Peyer's patch (tissue), 4 donors: ENCODE measurements at regions not wholly inside any gene's neighbourhood (a gene's known extent, or its start where the extent isn't known, plus 50 kb on each side); places are given as distances from the start of the nearest gene placed in this dataset.

Experiments
- DNase-seq, 3 donors: peaks; one replicate each; pipeline ENCODE4 v3.0.0-alpha.2; 2017 to 2019
- H3K27ac ChIP-seq, 4 donors: fragments of 200-600 bp; sonication (generic); one replicate each; pipeline ENCODE4 v1.5.1; 2016 to 2019
- H3K27me3 ChIP-seq, 2 donors: fragments of 200-600 bp; sonication (generic); one replicate each; pipeline ENCODE4 v1.5.1; 2019
- H3K36me3 ChIP-seq, 3 donors: fragments of 200-600 bp; sonication (generic); one replicate each; pipeline ENCODE4 v1.5.1; 2016 to 2019
- H3K4me1 ChIP-seq, 4 donors: fragments of 200-600 bp; sonication (generic); one replicate each; pipeline ENCODE4 v1.5.1; 2016 to 2019
- H3K4me3 ChIP-seq, 4 donors: fragments of 200-600 bp; sonication (generic); 1 replicate in 3 of 4; 2 replicates in 1 of 4; pipeline ENCODE4 v1.5.1; 2016 to 2019; ENCODE audit warnings: mild to moderate bottlenecking in 1 of 4
- H3K9me3 ChIP-seq, 4 donors: fragments of 200-600 bp; sonication (generic); one replicate each; pipeline ENCODE4 v1.5.1; 2016 to 2019; ENCODE audit warnings: mild to moderate bottlenecking in 1 of 4
- CTCF ChIP-seq, 6 experiments: fragments of 450-650 bp in 4 of 6; fragments of 200-600 bp in 2 of 6; sonication (generic) in 1 of 6; IDR thresholded peaks; one replicate each; pipeline ENCODE4 v1.5.1; 2017 to 2019; ENCODE audit warnings: antibody characterized with exemption in 6 of 6, mild to moderate bottlenecking in 3 of 6, moderate library complexity in 1 of 6
- POLR2A ChIP-seq, 2 donors: fragments of 450-650 bp; IDR thresholded peaks; one replicate each; pipeline ENCODE4 v1.5.1; 2017; ENCODE audit warnings: antibody characterized with exemption in 2 of 2, mild to moderate bottlenecking in 2 of 2, moderate library complexity in 2 of 2

DNA sequence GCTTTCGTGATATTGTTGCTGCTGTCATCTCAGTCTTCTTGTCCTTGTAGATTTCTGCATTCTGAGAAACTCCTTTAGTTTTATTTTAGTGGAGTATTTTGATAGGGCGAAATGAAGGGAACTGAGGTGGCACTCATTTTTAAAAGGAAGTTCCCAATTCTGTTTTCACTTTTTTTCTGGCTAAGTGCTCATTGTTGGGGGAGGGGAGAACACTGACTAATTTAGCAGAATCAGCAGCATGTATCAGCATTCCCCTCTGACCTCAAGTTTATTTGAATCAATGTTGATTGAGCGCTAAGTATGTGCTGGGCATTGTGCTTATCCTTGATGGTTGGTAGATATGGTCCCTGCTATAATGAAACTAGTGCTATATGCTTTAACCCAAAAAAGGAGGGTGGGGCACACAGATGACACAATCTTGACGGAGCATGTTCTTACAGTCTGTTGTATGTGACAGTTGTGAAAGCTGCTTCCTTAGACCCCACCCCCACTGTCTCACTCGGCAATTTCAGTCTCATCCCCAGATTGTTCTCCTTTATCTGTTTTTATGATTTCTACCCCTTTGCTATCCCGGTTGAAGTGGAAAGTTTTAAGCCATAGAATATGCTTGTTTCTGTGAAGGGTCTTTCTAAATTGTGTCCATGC is 262.4 kb downstream of the SOX4 start:
- Histone ChIP-seq H3K27me3 (no peaks in the 10 kb centered on the region), H3K4me1 (no peaks in the 10 kb centered on the region), H3K4me3 (no peak overlapping the region), H3K36me3 (no peaks in the 10 kb centered on the region), H3K27ac (no peak overlapping the region), H3K9me3 (no peaks in the 10 kb centered on the region)
- no peak for TF ChIP-seq POLR2A (IDR thresholded peaks at IDR 0.05)
- no peak for TF ChIP-seq CTCF (IDR thresholded peaks at IDR 0.05)
- no peak for DNase-seq

DNA sequence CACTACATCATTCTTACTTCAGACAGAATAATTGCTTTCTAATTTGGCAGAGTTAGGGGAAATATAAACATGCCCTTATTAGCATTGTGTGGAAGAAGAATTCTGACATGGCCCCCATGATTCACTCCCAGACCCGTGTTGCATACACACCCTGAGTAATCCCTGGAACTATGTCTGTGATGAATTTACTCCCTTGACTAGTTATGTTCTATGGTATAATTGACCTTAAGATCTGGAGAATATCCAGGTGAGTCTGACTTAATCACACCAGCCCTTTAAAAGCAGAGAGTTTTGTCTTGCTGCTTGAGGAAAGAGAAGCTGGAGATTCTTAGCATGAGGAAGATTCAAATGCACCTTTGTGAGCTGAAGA is 262.9 kb downstream of the SOX4 start:
- no peaks in the 10 kb centered on the region for H3K27me3 ChIP-seq
- DNase-seq: no peak
- no peak overlapping the region for H3K4me3 ChIP-seq
- no peaks in the 10 kb centered on the region for H3K9me3 ChIP-seq
- no peak overlapping the region for H3K27ac ChIP-seq
- no peaks in the 10 kb centered on the region for H3K36me3 ChIP-seq
- TF ChIP-seq CTCF (IDR thresholded peaks at IDR 0.05) (no peak), POLR2A (IDR thresholded peaks at IDR 0.05) (no peak)
- no peaks in the 10 kb centered on the region for H3K4me1 ChIP-seq

- Histone ChIP-seq H3K27me3 (no peaks in the 10 kb centered on the region), H3K4me3 (no peak overlapping the region), H3K36me3 (no peaks in the 10 kb centered on the region), H3K4me1 (no peaks in the 10 kb centered on the region), H3K27ac (no peak overlapping the region), H3K9me3 (no peaks in the 10 kb centered on the region)
- no peak for DNase-seq
- TF ChIP-seq POLR2A (IDR thresholded peaks at IDR 0.05) (no peak), CTCF (IDR thresholded peaks at IDR 0.05) (no peak)
These were observed 263.3 kb downstream of the SOX4 start for GRCh38 chr6:21856844-21857243.

DNA sequence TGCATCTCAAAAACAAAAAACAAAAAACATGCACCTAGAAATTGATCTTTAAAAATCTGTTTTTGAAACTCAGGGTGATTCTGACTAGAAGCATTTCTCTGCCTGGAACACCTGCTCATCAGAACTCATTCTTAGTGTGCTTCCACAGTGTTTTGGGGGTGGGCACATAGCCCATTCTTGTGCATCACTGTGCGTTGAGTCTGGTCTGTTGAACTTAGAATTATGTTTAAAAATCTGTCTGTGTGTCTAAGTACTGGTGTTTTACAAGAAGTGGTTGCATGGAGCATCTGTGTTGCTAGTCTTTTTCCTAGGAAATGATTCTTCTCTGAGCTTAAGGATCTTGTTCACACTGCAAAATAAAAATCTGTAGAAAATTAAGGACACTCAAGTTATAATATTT is 264.5 kb downstream of the SOX4 start:
- no peak overlapping the region for H3K4me3 ChIP-seq
- H3K36me3 ChIP-seq: no peaks in the 10 kb centered on the region
- TF ChIP-seq CTCF (IDR thresholded peaks at IDR 0.05): no peak
- no peak for TF ChIP-seq POLR2A (IDR thresholded peaks at IDR 0.05)
- H3K27me3 ChIP-seq: no peaks in the 10 kb centered on the region
- H3K27ac ChIP-seq: no peak overlapping the region
- no peaks in the 10 kb centered on the region for H3K4me1 ChIP-seq
- no peak for DNase-seq
- H3K9me3 ChIP-seq: no peaks in the 10 kb centered on the region

- no peaks in the 10 kb centered on the region for H3K9me3 ChIP-seq
- no peaks in the 10 kb centered on the region for H3K27me3 ChIP-seq
- H3K4me1 ChIP-seq: no peaks in the 10 kb centered on the region
- no peaks in the 10 kb centered on the region for H3K36me3 ChIP-seq
- no peak overlapping the region for H3K27ac ChIP-seq
- H3K4me3 ChIP-seq: no peak overlapping the region
- no peak for DNase-seq
- no peak for TF ChIP-seq POLR2A (IDR thresholded peaks at IDR 0.05)
- TF ChIP-seq CTCF (IDR thresholded peaks at IDR 0.05): no peak
These were observed 265.7 kb downstream of the SOX4 start for GRCh38 chr6:21859193-21859735.

- Histone ChIP-seq H3K27me3 (no peaks in the 10 kb centered on the region), H3K36me3 (no peaks in the 10 kb centered on the region), H3K4me1 (no peaks in the 10 kb centered on the region)
These were observed 268.4 kb downstream of the SOX4 start for GRCh38 chr6:21861942-21862341.

More at GRCh38 chr6:21861942-21862341, 268.4 kb downstream of the SOX4 start:
- DNase-seq: no peak
- no peak overlapping the region for H3K4me3 ChIP-seq
- no peak for TF ChIP-seq POLR2A (IDR thresholded peaks at IDR 0.05)
- no peak for TF ChIP-seq CTCF (IDR thresholded peaks at IDR 0.05)
- H3K27ac ChIP-seq: no peak overlapping the region
- no peaks in the 10 kb centered on the region for H3K9me3 ChIP-seq
